Retinal pigment epithelial cell (primary cell): ENCODE measurements at regions not wholly inside any gene's neighbourhood (a gene's known extent, or its start where the extent isn't known, plus 50 kb on each side); places are given as distances from the start of the nearest gene placed in this dataset.

ENCODE experiments used
- DNase-seq: peaks from one replicate; pipeline ENCODE4 v3.0.0-alpha.2; 2010; ENCODE audit warnings: low read depth
- H3K4me3 ChIP-seq: 2 replicates; pipeline ENCODE4 v1.5.1; 2011; ENCODE audit warnings: mild to moderate bottlenecking, low read length, control low read depth, moderate library complexity
- TF ChIP-seq, protein P1 (sequence below): conservative IDR thresholded peaks from 2 replicates; pipeline ENCODE4 v1.5.1; 2011; ENCODE audit warnings: low read depth, low read length, control low read depth, inconsistent platforms

DNA sequence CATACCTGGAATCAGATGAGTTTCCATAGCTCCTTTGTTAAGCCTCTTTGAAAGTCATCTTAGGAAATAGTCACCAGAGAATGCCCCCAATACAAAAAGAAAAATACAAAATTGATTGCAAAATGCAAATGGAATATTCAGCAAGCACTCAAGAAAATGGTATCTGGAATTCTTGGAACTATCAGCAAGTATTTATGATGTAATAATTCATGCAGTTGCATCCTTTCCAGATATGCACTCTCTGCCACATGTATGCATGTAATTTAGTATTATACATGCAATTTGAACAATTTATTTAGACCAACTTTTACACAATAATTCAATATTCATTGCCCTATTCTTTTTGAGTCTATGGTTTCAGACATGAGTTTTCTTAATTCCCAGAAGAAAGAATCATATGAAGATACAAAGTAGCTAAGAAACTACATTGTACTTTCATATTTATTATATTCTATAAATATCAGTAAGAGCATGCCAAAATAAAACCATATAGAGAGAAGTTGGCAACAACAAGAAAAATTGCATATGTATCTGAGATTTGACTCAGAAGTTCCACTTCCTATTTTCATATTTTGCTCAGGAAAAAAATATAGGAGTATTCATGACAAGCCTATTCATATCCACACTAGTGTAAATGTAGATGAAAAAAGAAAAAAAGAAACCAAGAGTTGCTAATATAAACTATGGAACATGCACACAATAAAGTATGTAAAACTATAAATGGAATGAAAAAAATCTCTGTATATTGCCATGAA, 338.5 kb downstream of the SEMA3D start:
- TF ChIP-seq, protein P1, sequence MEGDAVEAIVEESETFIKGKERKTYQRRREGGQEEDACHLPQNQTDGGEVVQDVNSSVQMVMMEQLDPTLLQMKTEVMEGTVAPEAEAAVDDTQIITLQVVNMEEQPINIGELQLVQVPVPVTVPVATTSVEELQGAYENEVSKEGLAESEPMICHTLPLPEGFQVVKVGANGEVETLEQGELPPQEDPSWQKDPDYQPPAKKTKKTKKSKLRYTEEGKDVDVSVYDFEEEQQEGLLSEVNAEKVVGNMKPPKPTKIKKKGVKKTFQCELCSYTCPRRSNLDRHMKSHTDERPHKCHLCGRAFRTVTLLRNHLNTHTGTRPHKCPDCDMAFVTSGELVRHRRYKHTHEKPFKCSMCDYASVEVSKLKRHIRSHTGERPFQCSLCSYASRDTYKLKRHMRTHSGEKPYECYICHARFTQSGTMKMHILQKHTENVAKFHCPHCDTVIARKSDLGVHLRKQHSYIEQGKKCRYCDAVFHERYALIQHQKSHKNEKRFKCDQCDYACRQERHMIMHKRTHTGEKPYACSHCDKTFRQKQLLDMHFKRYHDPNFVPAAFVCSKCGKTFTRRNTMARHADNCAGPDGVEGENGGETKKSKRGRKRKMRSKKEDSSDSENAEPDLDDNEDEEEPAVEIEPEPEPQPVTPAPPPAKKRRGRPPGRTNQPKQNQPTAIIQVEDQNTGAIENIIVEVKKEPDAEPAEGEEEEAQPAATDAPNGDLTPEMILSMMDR, result no peak
- DNase-seq, result no peak
- no peak overlapping the region for H3K4me3 ChIP-seq

DNA sequence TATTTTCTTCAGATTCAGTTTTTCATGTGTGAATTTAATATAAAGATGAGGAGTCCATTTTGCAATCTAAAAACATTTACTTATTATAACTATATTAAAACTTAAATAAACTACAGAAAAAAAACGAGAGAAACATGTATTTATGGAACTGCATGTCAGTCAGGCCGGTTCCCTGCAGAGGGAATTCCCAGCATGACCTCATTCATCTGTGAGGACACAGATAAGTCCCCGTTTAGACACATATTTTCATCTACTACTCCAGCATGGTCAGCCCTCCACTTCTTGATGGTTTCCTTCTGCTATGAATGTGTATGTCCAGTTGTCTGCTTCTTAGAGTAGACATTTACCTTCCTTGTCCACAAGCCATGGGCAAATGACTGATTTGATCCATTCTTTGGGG, 339.1 kb downstream of the SEMA3D start:
- TF ChIP-seq, protein P1, result no peak
- no peak overlapping the region for H3K4me3 ChIP-seq
- DNase-seq, result no peak

DNA sequence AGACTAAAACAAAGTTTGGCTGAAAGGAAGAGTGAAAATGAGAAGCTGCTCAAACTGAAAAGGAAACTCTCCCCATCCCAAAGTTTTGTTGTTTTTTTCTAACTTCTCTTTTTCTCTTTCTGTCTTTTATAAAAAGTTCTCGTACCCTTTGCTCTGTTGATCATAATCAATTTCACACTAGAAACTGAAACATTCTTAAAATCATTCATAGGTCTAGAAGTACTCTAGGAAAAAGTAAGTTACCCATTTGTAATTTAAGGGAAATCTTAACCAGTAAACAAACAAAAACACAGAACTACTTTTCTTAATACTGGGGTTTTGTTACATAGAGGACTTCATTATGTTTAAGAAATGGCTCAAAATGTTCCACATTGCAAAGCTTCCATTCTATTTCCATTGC, 339.8 kb downstream of the SEMA3D start:
- H3K4me3 ChIP-seq, result no peak overlapping the region
- no peak for DNase-seq
- TF ChIP-seq, protein P1, result no peak

DNA sequence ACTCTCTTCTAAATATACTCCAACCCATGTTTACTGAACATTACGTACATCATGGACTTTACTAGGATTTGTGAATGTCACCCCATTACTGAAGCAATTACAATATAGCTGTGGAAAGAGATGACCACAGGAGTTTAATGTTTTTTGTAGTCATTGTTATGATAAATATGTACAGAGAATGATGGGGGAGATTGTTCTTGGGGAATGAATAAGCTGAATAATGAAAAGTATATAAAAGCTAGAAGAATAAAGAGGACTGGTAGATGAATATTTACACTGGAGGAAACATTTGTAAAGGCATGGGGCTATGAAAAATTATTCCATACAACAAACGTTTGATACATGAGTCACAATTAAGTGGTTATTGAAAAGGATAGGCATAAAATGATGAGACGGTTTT, 340.9 kb downstream of the SEMA3D start:
- DNase-seq, result no peak
- H3K4me3 ChIP-seq, result no peak overlapping the region
- TF ChIP-seq, protein P1, result no peak

DNA sequence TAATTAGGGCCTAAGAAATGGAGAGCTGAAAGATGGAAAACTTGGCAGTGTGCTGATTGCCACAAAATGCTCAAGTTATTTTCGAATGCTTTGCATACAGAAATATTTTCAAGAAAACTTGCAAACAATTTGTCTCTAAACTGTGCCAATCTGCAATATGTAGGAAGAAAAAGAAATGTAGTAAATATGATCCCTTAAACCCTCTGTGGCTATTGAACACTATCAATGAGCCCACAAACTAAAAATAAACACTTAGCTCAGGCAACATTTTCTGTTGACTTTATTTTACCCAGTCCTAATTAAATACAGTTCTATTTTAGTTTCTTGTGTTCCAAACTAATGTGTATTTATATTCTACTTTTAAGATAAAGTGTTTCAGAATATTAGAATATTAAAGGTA, 342.1 kb downstream of the SEMA3D start:
- DNase-seq, result no peak
- TF ChIP-seq, protein P1, result no peak
- H3K4me3 ChIP-seq, result no peak overlapping the region

DNA sequence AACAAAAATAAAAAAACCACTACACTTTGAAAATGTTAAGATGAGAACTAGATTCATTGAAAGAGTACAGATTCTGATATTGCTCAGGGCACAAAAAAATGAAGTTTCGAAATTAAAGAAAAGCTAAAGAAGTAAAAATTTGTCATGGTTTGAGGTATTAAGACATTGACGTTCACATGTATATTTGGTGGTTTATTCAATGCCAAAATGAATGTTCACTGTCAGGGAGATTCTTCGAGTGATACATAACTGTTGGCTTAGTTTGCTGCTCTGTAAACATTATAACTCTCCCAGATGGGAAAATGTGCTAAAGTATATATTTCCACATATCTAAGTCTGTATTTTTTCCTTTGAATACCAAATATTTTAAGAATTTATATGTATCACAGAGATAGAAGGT, 345.0 kb downstream of the SEMA3D start:
- TF ChIP-seq, protein P1, result no peak
- no peak for DNase-seq
- H3K4me3 ChIP-seq, result no peak overlapping the region

DNA sequence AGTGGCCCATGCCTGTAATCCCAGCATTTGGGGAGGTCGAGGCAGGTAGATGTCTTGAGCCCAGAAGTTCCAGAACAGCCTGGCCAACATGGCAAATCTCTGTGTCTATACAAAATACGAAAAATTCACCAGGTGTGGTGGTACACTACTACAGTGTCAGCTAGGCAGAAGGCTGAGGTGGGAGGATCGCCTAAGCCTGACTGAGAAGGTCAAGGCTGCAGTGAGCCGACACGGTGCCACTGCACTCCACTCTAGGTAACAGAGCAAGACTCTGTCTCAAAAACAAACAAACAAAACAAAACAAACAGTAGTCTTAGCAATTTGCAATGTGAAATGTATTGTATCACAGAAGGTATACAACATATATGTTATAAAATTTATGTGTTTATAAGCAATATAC, 348.0 kb downstream of the SEMA3D start:
- TF ChIP-seq, protein P1, result no peak
- H3K4me3 ChIP-seq, result no peak overlapping the region
- DNase-seq, result no peak
